Left cardiac atrium (tissue), 4 donors: ENCODE measurements at regions not wholly inside any gene's neighbourhood (a gene's known extent, or its start where the extent isn't known, plus 50 kb on each side); places are given as distances from the start of the nearest gene placed in this dataset.

Source experiments
- ATAC-seq, 2 donors: fragments of 200-7000 bp; cut with Tn5 transposase; one replicate each; pipeline ENCODE4 v1.9.1; 2020; ENCODE audit warnings: mild to moderate bottlenecking in 2 of 2, moderate library complexity in 2 of 2
- DNase-seq: peaks from one replicate; pipeline ENCODE4 v3.0.0-alpha.2; 2020
- intact Hi-C, 2 donors: fragments of 100-400 bp; cut with DNase I; formaldehyde crosslinking; loops; one replicate each; pipeline versions ENCODE4 v1.14.1 to v1.15.1; 2022 to 2023
- donor health status: DM: no; HTN: yes; CAD: no.
- donor health status: DM: no; HTN: yes; CAD: no; lungs with severe emphysema.
- donor health status: DM: yes; HTN: yes; CAD: no.
- donor health status: Dilated cardiomyopathy.

GRCh38 chr1:218741852-218742251 lies 396.7 kb downstream of the TGFB2 start:
- no peak for DNase-seq
- no peak for ATAC-seq
- intact Hi-C loops, result no loop called here

GRCh38 chr1:218742467-218743262 lies 397.5 kb downstream of the TGFB2 start:
- ATAC-seq, result no peak
- intact Hi-C loops, result no loop called here

GRCh38 chr1:218743861-218744505 lies 398.8 kb downstream of the TGFB2 start:
- intact Hi-C loops, result no loop called here
- DNase-seq (no peak), ATAC-seq (no peak)

More at GRCh38 chr1:218742467-218743262, 397.5 kb downstream of the TGFB2 start:
- DNase-seq, result no peak

- DNase-seq (no peak), ATAC-seq (no peak)
- intact Hi-C loops, result no loop called here
These were observed 402.9 kb downstream of the TGFB2 start for GRCh38 chr1:218748071-218748470.

GRCh38 chr1:218750216-218750970 lies 405.3 kb downstream of the TGFB2 start:
- DNase-seq (no peak), ATAC-seq (no peak)
- intact Hi-C loops, result no loop called here

DNA sequence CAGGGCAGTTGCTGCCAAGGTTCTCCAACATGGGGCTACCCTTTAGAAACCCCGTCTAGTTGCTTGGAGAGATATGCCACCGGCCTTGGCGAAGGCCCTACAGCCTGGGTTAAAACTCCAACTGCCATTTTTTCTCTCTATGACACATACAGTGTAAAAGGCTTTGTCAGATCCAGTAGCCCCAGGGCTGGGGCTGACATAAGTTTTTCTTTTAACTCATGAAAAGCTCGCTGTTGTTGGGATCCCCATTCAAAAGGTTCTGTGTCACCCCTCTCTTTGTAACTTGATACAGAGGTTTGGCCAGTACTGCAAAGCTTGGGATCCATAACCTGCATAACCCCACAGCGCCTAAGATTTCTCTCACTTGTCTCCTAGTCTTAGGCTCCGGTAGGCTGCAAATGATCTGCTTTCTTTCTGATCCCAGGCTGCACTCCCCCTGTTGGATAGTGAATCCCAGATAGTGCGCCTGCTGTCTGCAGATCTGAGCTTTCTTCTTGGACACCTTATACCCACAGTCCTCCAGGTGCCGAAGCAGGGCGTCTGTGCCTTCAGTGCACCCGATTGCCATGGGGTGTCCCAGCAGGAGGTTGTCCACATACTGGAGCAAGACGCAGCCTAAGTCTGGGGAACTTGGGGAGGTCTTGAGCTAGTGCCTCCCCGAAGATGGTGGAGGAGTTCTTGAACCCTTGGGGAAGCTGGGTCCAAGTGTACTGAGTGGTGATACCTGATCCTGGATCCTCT lies 406.2 kb downstream of the TGFB2 start:
- ATAC-seq (no peak), DNase-seq (no peak)
- intact Hi-C loops, result no loop called here

GRCh38 chr1:218752126-218752525 lies 407.0 kb downstream of the TGFB2 start:
- DNase-seq (no peak), ATAC-seq (no peak)
- intact Hi-C loops, result no loop called here

GRCh38 chr1:218754477-218754876 lies 409.3 kb downstream of the TGFB2 start:
- ATAC-seq (no peak), DNase-seq (no peak)
- intact Hi-C loops, result no loop called here

GRCh38 chr1:218755128-218755527 lies 410.0 kb downstream of the TGFB2 start:
- no peak for ATAC-seq
- no peak for DNase-seq
- intact Hi-C loops, result no loop called here

- intact Hi-C loops, result no loop called here
- ATAC-seq (peak in 1 of 2 donors; percentile 25), DNase-seq (no peak)
These were observed 413.9 kb upstream of the LYPLAL1 start for GRCh38 chr1:218759795-218760194.

DNA sequence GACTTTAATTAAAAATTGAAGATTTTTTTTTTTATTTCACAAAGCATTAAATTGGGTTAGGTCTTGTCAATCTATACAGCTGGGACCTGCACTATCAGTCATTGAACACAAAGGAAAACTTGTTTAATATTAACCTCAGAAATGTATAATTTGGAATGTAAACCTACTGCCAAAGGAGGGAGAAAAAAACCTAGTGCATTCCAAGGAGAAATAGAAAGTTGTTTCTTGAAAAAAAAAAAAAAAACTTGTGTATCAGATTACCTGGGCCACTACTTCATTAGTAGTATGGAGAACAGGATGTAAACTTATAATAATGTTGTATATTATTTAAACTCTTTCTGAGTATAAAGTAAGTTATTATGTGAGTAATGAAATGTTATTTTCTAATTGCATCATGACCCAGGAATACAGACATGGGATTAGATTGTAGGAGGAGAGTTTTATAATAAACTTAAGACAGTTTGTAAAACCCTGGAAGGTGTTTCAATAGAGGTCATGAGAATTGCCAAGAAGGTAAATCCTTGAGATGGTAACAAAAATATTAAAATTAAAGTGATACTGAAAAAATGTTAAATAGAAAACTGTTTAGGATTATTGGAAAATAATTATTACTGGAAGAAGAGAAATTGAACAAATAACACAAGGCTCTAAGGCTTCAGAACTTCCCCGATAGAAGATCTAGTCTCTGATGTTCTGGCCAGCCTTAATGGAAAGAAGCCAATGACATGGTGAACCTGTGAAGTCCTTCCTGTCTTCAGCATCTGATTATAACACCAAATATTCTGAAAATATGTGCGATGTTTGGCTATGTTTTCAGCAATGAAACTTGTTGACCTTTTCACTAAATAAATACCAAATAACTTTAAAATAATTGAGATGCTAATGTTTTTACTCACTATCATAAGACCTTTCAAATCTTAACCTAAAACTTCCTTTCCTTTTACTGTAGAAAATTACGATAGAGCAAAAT lies 412.8 kb upstream of the LYPLAL1 start:
- intact Hi-C loops, result no loop called here
- no peak for DNase-seq
- ATAC-seq, result no peak

DNA sequence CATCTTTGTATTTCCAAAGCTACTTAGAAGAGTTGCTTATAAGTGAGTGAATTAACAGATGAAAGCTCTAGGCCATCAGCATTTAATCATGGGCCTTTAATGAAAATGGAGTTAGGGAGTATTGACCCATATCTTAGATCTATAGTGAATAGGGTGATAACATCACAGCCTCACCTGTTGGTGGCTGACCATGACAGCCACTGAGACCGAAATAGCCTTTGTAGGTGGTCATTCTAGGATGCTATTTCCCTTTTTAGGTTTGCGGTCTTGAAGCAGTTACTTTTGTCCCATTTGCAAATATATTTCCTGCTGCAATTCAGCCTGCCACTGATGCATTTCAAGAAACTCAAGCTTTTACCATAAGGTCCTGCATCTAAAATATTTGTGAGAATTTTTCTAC lies 410.1 kb upstream of the LYPLAL1 start:
- DNase-seq (no peak), ATAC-seq (no peak)
- intact Hi-C loops, result no loop called here

DNA sequence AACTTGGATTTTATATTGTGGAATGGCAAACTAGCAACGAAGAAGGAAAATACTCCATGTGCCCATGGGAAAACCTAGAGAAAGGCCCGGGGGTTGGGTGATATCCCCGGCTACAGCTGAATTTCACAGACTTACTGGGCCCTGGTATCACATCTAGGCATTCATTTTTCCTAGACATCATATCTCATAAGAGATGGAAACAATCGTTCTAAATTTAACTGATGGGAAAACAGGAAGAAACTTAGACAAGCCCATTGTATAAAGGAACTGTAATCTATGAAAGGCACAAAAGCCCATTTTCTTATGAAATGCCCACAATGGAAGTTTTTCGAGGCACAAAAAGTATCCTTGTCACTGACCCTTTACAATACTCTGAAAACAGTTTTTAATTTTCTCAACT lies 407.9 kb upstream of the LYPLAL1 start:
- ATAC-seq (no peak), DNase-seq (no peak)
- intact Hi-C loops, result no loop called here

- intact Hi-C loops, result no loop called here
- no peak for DNase-seq
- ATAC-seq, result no peak
These were observed 401.7 kb upstream of the LYPLAL1 start for GRCh38 chr1:218771931-218772330.

DNA sequence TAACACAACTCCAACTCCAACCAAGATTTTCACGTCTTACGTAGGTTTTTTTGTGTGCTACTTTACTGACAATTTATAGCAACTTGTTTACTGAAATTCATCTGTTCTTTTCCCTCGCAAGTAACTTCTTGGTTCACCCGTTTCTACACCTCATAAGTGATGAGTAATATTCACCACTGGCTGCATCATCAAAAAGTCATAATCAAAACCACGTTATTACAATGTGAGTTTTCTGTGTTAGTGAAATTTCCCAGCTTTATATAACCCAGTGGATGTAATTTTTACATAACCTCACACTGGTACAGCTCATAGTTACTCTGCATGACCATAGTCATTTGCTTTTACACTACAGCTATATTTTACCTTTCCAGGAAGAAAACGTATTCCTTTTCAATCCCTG lies 401.1 kb upstream of the LYPLAL1 start:
- intact Hi-C loops, result no loop called here
- no peak for DNase-seq
- ATAC-seq, result no peak

- no peak for DNase-seq
- no peak for ATAC-seq
- intact Hi-C loops, result no loop called here
These were observed 398.1 kb upstream of the LYPLAL1 start for GRCh38 chr1:218775501-218776021.

GRCh38 chr1:218778257-218779126 lies 395.2 kb upstream of the LYPLAL1 start:
- no peak for ATAC-seq
- intact Hi-C loops, result no loop called here
- no peak for DNase-seq
